HL-60 (cell line): ENCODE measurements at regions not wholly inside any gene's neighbourhood (a gene's known extent, or its start where the extent isn't known, plus 50 kb on each side); places are given as distances from the start of the nearest gene placed in this dataset.

Experiments used
- CTCF ChIP-seq: IDR thresholded peaks from one replicate; pipeline ENCODE4 v1.5.1; 2011; ENCODE audit warnings: low read length, control low read depth, inconsistent platforms; ENCODE audit not compliant: insufficient read depth
- REST ChIP-seq: IDR thresholded peaks from 2 replicates; pipeline ENCODE4 v1.6.1; 2012; ENCODE audit warnings: low read depth; ENCODE audit not compliant: insufficient replicate concordance

- TF ChIP-seq CTCF: no peak
- TF ChIP-seq REST: no peak
These were observed 92.8 kb downstream of the NXPE2 start for GRCh38 chr11:114771172-114771571.
